A549 (cell line): ENCODE measurements at regions not wholly inside any gene's neighbourhood (a gene's known extent, or its start where the extent isn't known, plus 50 kb on each side); places are given as distances from the start of the nearest gene placed in this dataset.

Source experiments
- CTCF ChIP-seq: fragments of >200 bp; sonication (Bioruptor Twin); formaldehyde crosslinking; IDR thresholded peaks from 3 replicates; pipeline ENCODE4 v1.5.1; 2016
- NPAS2 ChIP-seq: fragments of 250-450 bp; sonication (Bioruptor Pico); IDR thresholded peaks from 2 replicates; pipeline ENCODE4 v1.8.0; 2022; ENCODE audit warnings: mild to moderate bottlenecking, moderate library complexity, borderline replicate concordance
- POLR2A ChIP-seq: IDR thresholded peaks from 2 replicates; pipeline ENCODE4 v1.6.1; 2012; ENCODE audit warnings: mild to moderate bottlenecking, low read length
- POLR2AphosphoS2 ChIP-seq: conservative IDR thresholded peaks from 2 replicates; pipeline ENCODE4 v1.6.1; 2012; ENCODE audit warnings: low read length, improper control_type of control experiment, inconsistent platforms
- RCOR1 ChIP-seq: fragments of 150-350 bp; IDR thresholded peaks from 2 replicates; pipeline ENCODE4 v1.6.1; 2014; ENCODE audit warnings: antibody characterized with exemption, low read length, low read depth
- TF ChIP-seq, protein P1 (sequence below): IDR thresholded peaks from 2 replicates; pipeline ENCODE4 v1.6.1; 2012
- TF ChIP-seq, protein P2 (sequence below): fragments of 450-650 bp; IDR thresholded peaks from 2 replicates; pipeline ENCODE4 v1.6.1; 2014; ENCODE audit warnings: antibody characterized with exemption

- TF ChIP-seq, protein P1, sequence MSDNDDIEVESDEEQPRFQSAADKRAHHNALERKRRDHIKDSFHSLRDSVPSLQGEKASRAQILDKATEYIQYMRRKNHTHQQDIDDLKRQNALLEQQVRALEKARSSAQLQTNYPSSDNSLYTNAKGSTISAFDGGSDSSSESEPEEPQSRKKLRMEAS: no peak
- TF ChIP-seq CTCF (no peak), POLR2AphosphoS2 (no peak), NPAS2 (no peak), POLR2A (no peak), RCOR1 (no peak)
- TF ChIP-seq, protein P2, sequence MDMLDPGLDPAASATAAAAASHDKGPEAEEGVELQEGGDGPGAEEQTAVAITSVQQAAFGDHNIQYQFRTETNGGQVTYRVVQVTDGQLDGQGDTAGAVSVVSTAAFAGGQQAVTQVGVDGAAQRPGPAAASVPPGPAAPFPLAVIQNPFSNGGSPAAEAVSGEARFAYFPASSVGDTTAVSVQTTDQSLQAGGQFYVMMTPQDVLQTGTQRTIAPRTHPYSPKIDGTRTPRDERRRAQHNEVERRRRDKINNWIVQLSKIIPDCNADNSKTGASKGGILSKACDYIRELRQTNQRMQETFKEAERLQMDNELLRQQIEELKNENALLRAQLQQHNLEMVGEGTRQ: no peak
These were observed 68.0 kb upstream of the GALNT9 start for GRCh38 chr12:132397152-132397933.
